ENCODE measurements at regions not wholly inside any gene's neighbourhood (a gene's known extent, or its start where the extent isn't known, plus 50 kb on each side); places are given as distances from the start of the nearest gene placed in this dataset.

DNA sequence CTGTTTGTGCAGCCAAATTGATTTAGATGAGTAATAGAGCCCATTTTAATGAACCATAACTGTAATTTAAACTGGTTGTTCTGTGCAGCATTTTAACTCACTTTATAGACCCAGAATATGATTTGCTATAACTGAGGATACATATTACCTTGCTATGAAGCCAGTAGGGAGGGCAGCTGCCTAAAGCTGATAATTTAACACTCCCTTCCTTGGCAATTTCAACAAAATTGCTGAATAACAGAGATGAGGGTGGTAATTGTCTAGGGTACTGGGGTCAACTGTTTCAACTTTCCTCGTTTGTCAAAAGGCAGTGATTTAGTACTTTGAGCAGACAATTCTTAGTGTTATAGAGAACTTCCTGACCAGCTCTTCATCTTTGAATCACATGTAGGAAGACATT lies 304.9 kb upstream of the POU1F1 start:
- no peak for TF ChIP-seq SUZ12 (IDR thresholded peaks at IDR 0.05; ENCODE audit: extremely low read depth, insufficient read depth, insufficient read length)
- no peak for TF ChIP-seq ZNF274 (IDR thresholded peaks at IDR 0.05; ENCODE audit: low read depth, low read length)
- TF ChIP-seq YY1 (IDR thresholded peaks at IDR 0.05; ENCODE audit: insufficient read depth, insufficient read length) = no peak

Data from NT2/D1 (cell line).